Hindlimb muscle (tissue), 1 donor: ENCODE measurements at regions not wholly inside any gene's neighbourhood (a gene's known extent, or its start where the extent isn't known, plus 50 kb on each side); places are given as distances from the start of the nearest gene placed in this dataset.

ENCODE experiments used
- DNase-seq: peaks from one replicate; pipeline ENCODE4 v3.0.0-alpha.2; 2013

DNA sequence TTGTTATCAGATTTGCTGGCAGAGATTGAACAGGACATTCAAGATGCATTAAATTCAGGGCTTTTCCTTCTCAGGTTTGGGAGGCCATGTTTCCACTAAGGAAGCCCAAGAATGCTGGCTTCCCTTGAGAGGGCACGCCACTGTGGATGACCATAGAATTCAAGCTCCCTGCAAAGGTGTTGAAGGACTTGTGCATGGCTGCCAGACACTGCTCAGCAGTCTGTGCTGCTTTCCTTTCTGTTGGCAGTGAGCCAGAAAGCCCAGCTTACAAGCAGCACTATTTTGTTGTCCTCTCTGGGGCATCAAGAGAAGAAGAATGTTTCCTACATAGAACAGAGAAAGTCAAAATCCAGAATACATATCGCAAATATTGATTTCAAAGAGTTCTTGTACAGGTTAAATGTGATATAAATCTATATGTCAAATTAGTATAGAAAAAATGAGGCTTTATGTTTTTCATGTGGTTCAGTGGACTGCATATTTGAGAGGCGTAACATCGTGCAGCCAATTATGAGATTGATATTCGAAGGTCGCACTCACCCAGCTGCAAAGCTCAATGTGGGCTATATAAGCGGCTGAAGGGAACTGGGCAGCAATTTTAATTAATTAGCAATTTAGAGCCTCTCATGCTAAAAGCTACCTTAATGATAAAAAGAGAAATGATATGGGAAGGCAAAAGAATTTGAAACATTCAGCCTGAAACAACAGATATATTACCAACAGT, 103.1 kb upstream of the ISL1 start:
- DNase-seq: no peak

DNA sequence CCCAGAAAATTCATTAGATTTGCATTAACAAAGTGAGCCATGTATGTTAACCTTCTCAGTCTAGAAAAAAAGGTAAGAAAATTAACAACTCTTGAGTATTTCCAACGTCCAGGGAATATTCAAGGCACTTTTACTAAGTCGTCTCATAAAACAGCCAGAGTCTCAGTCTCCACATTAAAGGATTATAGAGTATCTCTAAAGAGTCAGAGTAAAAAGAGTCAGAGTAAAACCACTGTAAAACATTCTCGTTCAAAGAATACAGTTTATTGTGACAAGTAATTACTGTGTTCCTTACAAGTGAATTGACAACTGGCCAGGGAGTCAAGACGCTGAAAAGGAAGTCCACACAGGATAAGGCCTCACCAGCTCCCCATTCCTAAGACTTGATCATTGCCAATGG, 97.2 kb upstream of the ISL1 start:
- no peak for DNase-seq

DNA sequence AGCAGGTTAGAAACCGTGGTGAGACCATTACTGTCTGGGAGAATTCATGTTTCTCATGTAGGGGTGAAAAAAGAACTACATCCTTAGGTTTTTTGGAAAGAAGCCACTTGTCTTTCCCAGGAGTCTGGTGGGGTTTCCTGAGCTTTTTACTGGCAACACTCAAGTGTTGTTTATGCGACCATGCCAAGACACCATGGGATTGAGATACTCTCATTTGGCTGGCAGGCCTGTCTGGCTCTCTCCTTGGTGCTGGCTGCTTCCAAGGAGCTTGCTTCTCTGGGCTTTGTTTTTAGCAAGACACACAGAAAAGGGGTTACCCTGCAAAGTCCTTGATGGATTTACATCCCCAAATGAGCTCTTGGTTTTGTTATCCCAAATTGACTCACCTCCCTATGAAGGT, 80.9 kb upstream of the ISL1 start:
- no peak for DNase-seq

- DNase-seq: no peak
Observed at GRCh38 chr5:51326844-51327243, 56.4 kb upstream of the ISL1 start.
